GM21381 (cell line): ENCODE measurements at regions not wholly inside any gene's neighbourhood (a gene's known extent, or its start where the extent isn't known, plus 50 kb on each side); places are given as distances from the start of the nearest gene placed in this dataset.

Experiments used
- ATAC-seq: cut with Tn5 transposase; IDR thresholded peaks from one replicate; pipeline ENCODE4 v1.9.1; 2021; ENCODE audit warnings: mild to moderate bottlenecking, moderate library complexity; ENCODE audit not compliant: unreplicated experiment

GRCh38 chr2:5913711-5914395 lies 221.7 kb downstream of the SOX11 start:
- ATAC-seq: no peak

- no peak for ATAC-seq
Observed at GRCh38 chr2:5914811-5915611, 222.8 kb downstream of the SOX11 start.

- no peak for ATAC-seq
Observed at GRCh38 chr2:5915881-5916310, 223.7 kb downstream of the SOX11 start.

- no peak for ATAC-seq
Observed at GRCh38 chr2:5921081-5921642, 229.0 kb downstream of the SOX11 start.

- no peak for ATAC-seq
Observed at GRCh38 chr2:5923957-5924945, 232.1 kb downstream of the SOX11 start.

- ATAC-seq: no peak
Observed at GRCh38 chr2:5925604-5926003, 233.4 kb downstream of the SOX11 start.

- no peak for ATAC-seq
Observed at GRCh38 chr2:5926871-5927512, 234.8 kb downstream of the SOX11 start.

GRCh38 chr2:5932556-5933469 lies 240.6 kb downstream of the SOX11 start:
- no peak for ATAC-seq

GRCh38 chr2:5933669-5934068 lies 241.5 kb downstream of the SOX11 start:
- ATAC-seq: no peak

GRCh38 chr2:5937321-5937720 lies 245.1 kb downstream of the SOX11 start:
- ATAC-seq: no peak

- ATAC-seq: no peak
Observed at GRCh38 chr2:5937851-5938565, 245.8 kb downstream of the SOX11 start.

- ATAC-seq: no peak
Observed at GRCh38 chr2:5938566-5938896, 246.3 kb downstream of the SOX11 start.

- ATAC-seq: no peak
Observed at GRCh38 chr2:5939553-5939952, 247.4 kb downstream of the SOX11 start.

GRCh38 chr2:5940596-5941535 lies 248.7 kb downstream of the SOX11 start:
- no peak for ATAC-seq

GRCh38 chr2:5942204-5942603 lies 250.0 kb downstream of the SOX11 start:
- ATAC-seq: no peak

- no peak for ATAC-seq
Observed at GRCh38 chr2:5945742-5946141, 253.6 kb downstream of the SOX11 start.

- no peak for ATAC-seq
Observed at GRCh38 chr2:5946225-5947115, 254.3 kb downstream of the SOX11 start.
